Natural killer cell (primary cell): ENCODE measurements at regions not wholly inside any gene's neighbourhood (a gene's known extent, or its start where the extent isn't known, plus 50 kb on each side); places are given as distances from the start of the nearest gene placed in this dataset.

Source experiments
- ATAC-seq, 3 donors: fragments of 150-1000 bp in 2 of 3; fragments of 200-7000 bp in 1 of 3; cut with Tn5 transposase; 1 replicate in 1 of 3; 2 replicates in 2 of 3; pipeline ENCODE4 v1.10.0; 2021; ENCODE audit warnings: mild to moderate bottlenecking in 2 of 3, moderate library complexity in 2 of 3
- DNase-seq, 2 donors: peaks; one replicate each; pipeline versions ENCODE4 v3.0.0 to v3.0.0-alpha.2; 2013 to 2021; ENCODE audit warnings: mixed read lengths in 1 of 2
- H3K27ac ChIP-seq: one replicate; pipeline ENCODE4 v1.5.1; 2013; ENCODE audit warnings: mild to moderate bottlenecking, low read length
- H3K27me3 ChIP-seq: one replicate; pipeline ENCODE4 v1.6.1; 2013; ENCODE audit warnings: low read length; ENCODE audit not compliant: control insufficient read depth, insufficient read depth
- H3K36me3 ChIP-seq: one replicate; pipeline ENCODE4 v1.6.1; 2013; ENCODE audit warnings: low read length; ENCODE audit not compliant: control insufficient read depth, insufficient read depth
- H3K4me1 ChIP-seq: one replicate; pipeline ENCODE4 v1.6.1; 2013; ENCODE audit warnings: low read length; ENCODE audit not compliant: control insufficient read depth, insufficient read depth
- H3K4me3 ChIP-seq: one replicate; pipeline ENCODE4 v1.5.1; 2013; ENCODE audit warnings: low read length
- H3K9me3 ChIP-seq: one replicate; pipeline ENCODE4 v1.6.1; 2013; ENCODE audit warnings: low read length; ENCODE audit not compliant: control insufficient read depth, insufficient read depth
- H3K27ac Mint-ChIP-seq, 2 donors: one replicate each; pipeline ENCODE4 v1.8.0; 2022; ENCODE audit warnings: mild to moderate bottlenecking in 2 of 2, mixed read lengths in 2 of 2, moderate library complexity in 1 of 2
- H3K27me3 Mint-ChIP-seq, 2 donors: one replicate each; pipeline ENCODE4 v1.8.0; 2022; ENCODE audit warnings: low read depth in 2 of 2, mixed read lengths in 2 of 2
- H3K36me3 Mint-ChIP-seq: one replicate; pipeline ENCODE4 v1.8.0; 2022; ENCODE audit warnings: mixed read lengths
- H3K4me1 Mint-ChIP-seq, 2 donors: one replicate each; pipeline ENCODE4 v1.8.0; 2022; ENCODE audit warnings: mixed read lengths in 2 of 2
- H3K4me3 Mint-ChIP-seq: one replicate; pipeline ENCODE4 v1.8.0; 2022; ENCODE audit warnings: mild to moderate bottlenecking, moderate library complexity, mixed read lengths
- H3K9me3 Mint-ChIP-seq, 2 donors: one replicate each; pipeline ENCODE4 v1.8.0; 2022; ENCODE audit warnings: mixed read lengths in 2 of 2
- CTCF ChIP-seq: fragments of 200-600 bp; IDR thresholded peaks from one replicate; pipeline ENCODE4 v1.8.0; 2022; ENCODE audit warnings: antibody characterized with exemption
- WGBS: methylation state at CpG from one replicate; pipeline ENCODE4 v1.1.7; 2013; ENCODE audit warnings: missing lambda C conversion rate; ENCODE audit not compliant: insufficient coverage; 5-methylcytosine and 5-hydroxymethylcytosine counted together
- intact Hi-C: fragments of 100-400 bp; cut with micrococcal nuclease; formaldehyde crosslinking; loops from one replicate; pipeline ENCODE4 v1.14.2; 2022

GRCh38 chr5:145558288-145558687 lies 276.9 kb downstream of the PRELID2 start:
- no peak overlapping the region for H3K27ac ChIP-seq
- H3K4me3 ChIP-seq: no peak overlapping the region
- no peaks in the 10 kb centered on the region for H3K27me3 ChIP-seq
- intact Hi-C loops: no loop called here
- Mint-ChIP-seq H3K9me3 (peaks cover 21 to 22% of the 10 kb centered on the region in 2 donors), H3K4me3 (no peak overlapping the region), H3K36me3 (no peaks in the 10 kb centered on the region), H3K27ac (no peak overlapping the region), H3K4me1 (no peaks in the 10 kb centered on the region), H3K27me3 (no peaks in the 10 kb centered on the region)
- TF ChIP-seq CTCF: no peak
- no peaks in the 10 kb centered on the region for H3K9me3 ChIP-seq
- WGBS: 95% methylated on average over 1 of the region's 1 CpG
- H3K4me1 ChIP-seq: no peaks in the 10 kb centered on the region
- H3K36me3 ChIP-seq: no peaks in the 10 kb centered on the region
- no peak for ATAC-seq
- DNase-seq: no peak

- 100% methylated on average over 1 of the region's 1 CpG for WGBS
- intact Hi-C loops: no loop called here
- no peaks in the 10 kb centered on the region for H3K36me3 ChIP-seq
- ATAC-seq (no peak), DNase-seq (no peak)
- no peak overlapping the region for H3K27ac ChIP-seq
- Mint-ChIP-seq H3K4me1 (no peaks in the 10 kb centered on the region), H3K4me3 (no peak overlapping the region), H3K27ac (no peak overlapping the region), H3K9me3 (peaks cover 19 to 22% of the 10 kb centered on the region in 2 donors), H3K36me3 (no peaks in the 10 kb centered on the region), H3K27me3 (no peaks in the 10 kb centered on the region)
- no peak overlapping the region for H3K4me3 ChIP-seq
- H3K9me3 ChIP-seq: no peaks in the 10 kb centered on the region
- no peak for TF ChIP-seq CTCF
- no peaks in the 10 kb centered on the region for H3K27me3 ChIP-seq
- no peaks in the 10 kb centered on the region for H3K4me1 ChIP-seq
Observed at GRCh38 chr5:145557345-145557744, 277.8 kb downstream of the PRELID2 start.

GRCh38 chr5:145554399-145554798 lies 280.7 kb downstream of the PRELID2 start:
- Mint-ChIP-seq H3K27me3 (no peaks in the 10 kb centered on the region), H3K4me3 (no peak overlapping the region), H3K36me3 (no peaks in the 10 kb centered on the region), H3K9me3 (peaks cover 14 to 22% of the 10 kb centered on the region in 2 donors), H3K4me1 (no peaks in the 10 kb centered on the region), H3K27ac (no peak overlapping the region)
- no peak overlapping the region for H3K4me3 ChIP-seq
- H3K36me3 ChIP-seq: no peaks in the 10 kb centered on the region
- intact Hi-C loops: no loop called here
- no peak overlapping the region for H3K27ac ChIP-seq
- ATAC-seq (no peak), DNase-seq (no peak)
- H3K27me3 ChIP-seq: no peaks in the 10 kb centered on the region
- H3K4me1 ChIP-seq: no peaks in the 10 kb centered on the region
- no peaks in the 10 kb centered on the region for H3K9me3 ChIP-seq
- no peak for TF ChIP-seq CTCF

GRCh38 chr5:145553177-145553576 lies 282.0 kb downstream of the PRELID2 start:
- no peak for TF ChIP-seq CTCF
- H3K4me3 ChIP-seq: no peak overlapping the region
- Mint-ChIP-seq H3K36me3 (no peaks in the 10 kb centered on the region), H3K27me3 (no peaks in the 10 kb centered on the region), H3K27ac (no peak overlapping the region), H3K4me1 (no peaks in the 10 kb centered on the region), H3K4me3 (no peak overlapping the region), H3K9me3 (peaks cover 20 to 29% of the 10 kb centered on the region in 2 donors)
- H3K27ac ChIP-seq: no peak overlapping the region
- ATAC-seq (no peak), DNase-seq (no peak)
- intact Hi-C loops: no loop called here
- no peaks in the 10 kb centered on the region for H3K27me3 ChIP-seq
- no peaks in the 10 kb centered on the region for H3K9me3 ChIP-seq
- WGBS: 87% methylated on average over 2 of the region's 2 CpGs
- H3K36me3 ChIP-seq: no peaks in the 10 kb centered on the region
- no peaks in the 10 kb centered on the region for H3K4me1 ChIP-seq
